ENCODE measurements at regions not wholly inside any gene's neighbourhood (a gene's known extent, or its start where the extent isn't known, plus 50 kb on each side); places are given as distances from the start of the nearest gene placed in this dataset.

DNA sequence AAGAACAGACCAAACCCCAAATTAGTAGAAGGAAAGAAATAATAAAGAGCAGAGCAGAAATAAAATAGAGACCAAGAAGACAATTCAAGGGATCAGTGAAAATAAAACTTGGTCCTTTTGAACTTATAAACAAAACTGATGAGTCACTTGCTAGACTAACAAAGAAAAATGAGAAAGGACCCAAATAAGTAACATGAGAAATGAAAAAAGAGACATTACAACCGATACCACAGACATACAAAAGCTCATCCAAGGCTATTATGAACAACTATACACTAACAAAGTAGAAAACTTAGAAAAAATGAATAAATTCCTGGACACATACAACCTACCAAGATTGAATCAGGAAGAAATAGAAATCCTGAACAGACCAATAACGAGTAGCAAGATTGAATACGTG, 414.5 kb downstream of the HTR7 start:
- H3K36me3 ChIP-seq (ENCODE audit: control insufficient read depth, insufficient read depth, low read length) = no peaks in the 10 kb centered on the region
- no peak for TF ChIP-seq CTCF (IDR thresholded peaks at IDR 0.05; ENCODE audit: insufficient read depth, low read length, severe bottlenecking)
- no peak for DNase-seq (ENCODE audit: low read depth)
- no peak overlapping the region for H3K4me3 ChIP-seq (ENCODE audit: low read depth, low read length)
- no peaks in the 10 kb centered on the region for H3K27me3 ChIP-seq (ENCODE audit: control insufficient read depth, insufficient read depth, low read length)
- no peak for FAIRE-seq

GRCh38 chr10:90447831-90448230, 410.0 kb downstream of the HTR7 start:
- H3K36me3 ChIP-seq (ENCODE audit: control insufficient read depth, insufficient read depth, low read length) = no peaks in the 10 kb centered on the region
- no peak overlapping the region for H3K4me3 ChIP-seq (ENCODE audit: low read depth, low read length)
- H3K27me3 ChIP-seq (ENCODE audit: control insufficient read depth, insufficient read depth, low read length) = no peaks in the 10 kb centered on the region
- no peak for TF ChIP-seq CTCF (IDR thresholded peaks at IDR 0.05; ENCODE audit: insufficient read depth, low read length, severe bottlenecking)
- FAIRE-seq (no peak), DNase-seq (ENCODE audit: low read depth) (peak; percentile 49)

GRCh38 chr10:90450797-90451196, 407.0 kb downstream of the HTR7 start:
- no peaks in the 10 kb centered on the region for H3K27me3 ChIP-seq (ENCODE audit: control insufficient read depth, insufficient read depth, low read length)
- FAIRE-seq (no peak), DNase-seq (ENCODE audit: low read depth) (no peak)
- H3K36me3 ChIP-seq (ENCODE audit: control insufficient read depth, insufficient read depth, low read length) = no peaks in the 10 kb centered on the region
- no peak for TF ChIP-seq CTCF (IDR thresholded peaks at IDR 0.05; ENCODE audit: insufficient read depth, low read length, severe bottlenecking)
- H3K4me3 ChIP-seq (ENCODE audit: low read depth, low read length) = no peak overlapping the region

DNA sequence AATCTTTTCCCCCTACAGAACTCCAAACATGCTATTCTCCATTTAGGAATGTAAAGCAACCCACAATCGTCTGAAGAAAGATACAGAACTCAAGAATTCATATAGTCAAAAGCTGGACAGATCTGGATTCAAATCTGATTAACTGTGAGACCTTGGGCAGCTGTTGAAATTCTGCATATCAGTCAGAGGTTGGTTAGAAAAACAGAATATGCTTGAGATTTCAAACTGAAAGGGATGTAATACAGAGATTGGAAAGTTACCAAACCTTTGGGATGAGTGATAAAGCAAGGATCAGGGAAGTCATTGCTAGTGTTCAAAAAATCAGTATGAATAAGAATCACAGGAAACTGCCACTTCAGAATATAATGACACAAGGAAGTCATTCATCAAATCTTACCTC, 406.6 kb downstream of the HTR7 start:
- no peak overlapping the region for H3K4me3 ChIP-seq (ENCODE audit: low read depth, low read length)
- no peaks in the 10 kb centered on the region for H3K36me3 ChIP-seq (ENCODE audit: control insufficient read depth, insufficient read depth, low read length)
- DNase-seq (ENCODE audit: low read depth) (peak; percentile 55), FAIRE-seq (no peak)
- H3K27me3 ChIP-seq (ENCODE audit: control insufficient read depth, insufficient read depth, low read length) = no peaks in the 10 kb centered on the region
- no peak for TF ChIP-seq CTCF (IDR thresholded peaks at IDR 0.05; ENCODE audit: insufficient read depth, low read length, severe bottlenecking)

DNA sequence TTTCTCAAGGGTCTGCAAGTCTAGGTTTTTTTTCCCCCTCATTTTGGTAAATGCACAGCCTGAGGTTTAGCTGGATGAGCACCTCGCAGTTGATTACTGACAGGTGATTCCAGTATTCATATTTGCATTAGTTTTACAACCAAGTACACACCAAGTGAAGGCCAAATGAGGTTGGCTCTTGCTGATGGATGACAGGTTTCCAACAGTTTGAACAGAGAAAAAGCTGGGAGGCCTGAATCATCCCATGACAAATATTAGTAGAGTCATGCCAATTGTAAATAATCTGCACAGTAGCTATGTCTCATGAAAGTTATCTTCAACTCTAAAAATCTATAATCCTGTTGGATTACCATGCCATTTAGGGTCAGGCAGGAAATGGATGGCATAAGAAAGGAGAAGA, 399.8 kb downstream of the HTR7 start:
- FAIRE-seq (no peak), DNase-seq (ENCODE audit: low read depth) (peak; percentile 67)
- no peak for TF ChIP-seq CTCF (IDR thresholded peaks at IDR 0.05; ENCODE audit: insufficient read depth, low read length, severe bottlenecking)
- Histone ChIP-seq H3K27me3 (ENCODE audit: control insufficient read depth, insufficient read depth, low read length) (no peaks in the 10 kb centered on the region), H3K36me3 (ENCODE audit: control insufficient read depth, insufficient read depth, low read length) (no peaks in the 10 kb centered on the region), H3K4me3 (ENCODE audit: low read depth, low read length) (no peak overlapping the region)

DNA sequence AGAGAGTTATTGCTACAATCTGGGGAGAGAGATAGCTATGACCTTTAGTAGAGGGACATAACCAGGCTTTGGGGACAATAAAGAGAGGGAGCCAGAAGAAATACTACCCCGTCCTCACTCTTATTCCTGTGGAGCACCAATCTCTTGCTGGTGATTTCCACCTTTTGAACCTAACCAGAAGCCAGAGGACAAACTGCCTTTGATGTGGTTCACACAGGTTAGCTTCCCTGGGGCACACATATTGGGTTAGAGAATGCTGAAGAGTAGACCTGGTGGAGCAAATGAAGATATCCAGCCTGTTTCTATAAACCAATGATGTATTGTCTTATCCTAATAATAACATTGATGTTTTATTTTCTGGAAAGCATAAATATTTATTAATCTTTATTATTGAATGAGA, 399.3 kb downstream of the HTR7 start:
- no peak overlapping the region for H3K4me3 ChIP-seq (ENCODE audit: low read depth, low read length)
- FAIRE-seq = no peak

More for the DNA sequence above, 399.3 kb downstream of the HTR7 start:
- DNase-seq (ENCODE audit: low read depth) = no peak
- H3K36me3 ChIP-seq (ENCODE audit: control insufficient read depth, insufficient read depth, low read length) = no peaks in the 10 kb centered on the region
- no peak for TF ChIP-seq CTCF (IDR thresholded peaks at IDR 0.05; ENCODE audit: insufficient read depth, low read length, severe bottlenecking)
- no peaks in the 10 kb centered on the region for H3K27me3 ChIP-seq (ENCODE audit: control insufficient read depth, insufficient read depth, low read length)
